HG03060 (cell line): ENCODE measurements at regions not wholly inside any gene's neighbourhood (a gene's known extent, or its start where the extent isn't known, plus 50 kb on each side); places are given as distances from the start of the nearest gene placed in this dataset.
"Not testable (repeated sequence)": the region's sequence is repeated elsewhere in the genome, so short reads cannot be mapped to it uniquely, and the experiment has no call there.

ENCODE experiments used
- ATAC-seq: cut with Tn5 transposase; IDR thresholded peaks from one replicate; pipeline ENCODE4 v1.9.1; 2021; ENCODE audit warnings: low read depth, moderate number of reproducible peaks; ENCODE audit not compliant: unreplicated experiment

DNA sequence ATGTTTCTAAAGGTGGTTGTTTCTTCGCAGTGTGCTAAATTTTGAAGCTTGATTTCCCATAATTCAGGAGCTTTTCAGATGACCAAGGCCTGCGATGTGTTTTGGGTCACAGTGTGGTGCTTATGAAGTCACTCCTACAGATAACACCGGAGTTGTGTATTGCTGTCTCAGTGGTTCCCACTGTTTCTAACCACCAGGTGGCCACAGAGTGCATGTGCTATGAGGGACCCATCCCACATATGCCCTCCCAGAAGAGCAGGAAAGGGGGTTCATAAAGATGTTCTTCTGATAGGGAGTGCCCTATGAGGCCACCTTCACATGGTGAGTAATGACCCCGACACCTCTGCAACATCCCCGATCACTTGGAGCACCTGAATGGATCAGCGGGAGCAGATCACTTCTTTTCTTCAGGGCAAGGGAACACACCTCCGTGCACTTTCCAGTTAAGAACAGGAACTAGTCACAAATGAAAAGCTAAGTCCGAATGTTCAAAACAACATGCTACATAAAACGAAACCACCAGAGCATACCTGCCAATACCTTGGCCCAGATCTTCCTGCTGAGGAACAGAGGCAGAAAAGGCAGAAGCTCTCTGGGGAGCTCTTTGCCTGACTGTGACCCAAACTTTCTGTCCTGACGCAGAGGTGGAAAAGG is 262.1 kb downstream of the FAM72C start:
- not testable (repeated sequence) for ATAC-seq

DNA sequence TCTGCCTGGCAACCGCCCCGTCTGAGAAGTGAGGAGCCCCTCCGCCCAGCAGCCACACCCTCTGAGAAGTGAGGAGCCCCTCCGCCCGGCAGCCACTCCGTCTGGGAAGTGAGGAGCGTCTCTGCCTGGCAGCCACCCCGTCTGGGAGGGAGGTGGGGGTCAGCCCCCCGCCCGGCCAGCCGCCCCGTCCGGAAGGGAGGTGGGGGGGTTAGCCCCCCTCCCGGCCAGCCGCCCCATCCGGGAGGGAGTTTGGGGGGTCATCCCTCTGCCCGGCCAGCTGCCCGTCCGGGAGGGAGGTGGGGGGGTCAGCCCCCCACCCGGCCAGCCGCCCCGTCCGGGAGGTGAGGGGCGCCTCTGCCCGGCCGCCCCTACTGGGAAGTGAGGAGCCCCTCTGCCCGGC is 269.0 kb downstream of the FAM72C start:
- not testable (repeated sequence) for ATAC-seq

DNA sequence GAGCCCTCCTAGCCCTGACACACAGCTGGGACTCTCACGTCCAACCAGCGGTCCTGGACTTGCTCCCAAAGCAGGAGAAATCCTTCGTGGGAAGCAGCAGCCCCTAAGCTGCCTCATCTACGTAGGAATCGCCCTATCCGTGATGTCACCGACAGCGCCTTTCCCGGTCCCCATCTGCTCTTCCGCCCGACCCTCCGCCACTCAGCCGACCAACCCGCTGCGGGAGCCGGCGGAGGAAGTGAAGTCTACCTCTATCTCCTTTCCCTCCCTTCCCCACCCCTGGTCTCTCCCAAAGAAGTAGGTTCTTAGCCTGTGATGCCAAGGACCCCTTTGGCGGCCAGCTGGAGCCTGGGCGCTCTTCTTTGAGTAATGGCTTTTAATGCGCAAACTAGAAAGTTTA is 272.1 kb downstream of the FAM72C start:
- ATAC-seq, result no peak

DNA sequence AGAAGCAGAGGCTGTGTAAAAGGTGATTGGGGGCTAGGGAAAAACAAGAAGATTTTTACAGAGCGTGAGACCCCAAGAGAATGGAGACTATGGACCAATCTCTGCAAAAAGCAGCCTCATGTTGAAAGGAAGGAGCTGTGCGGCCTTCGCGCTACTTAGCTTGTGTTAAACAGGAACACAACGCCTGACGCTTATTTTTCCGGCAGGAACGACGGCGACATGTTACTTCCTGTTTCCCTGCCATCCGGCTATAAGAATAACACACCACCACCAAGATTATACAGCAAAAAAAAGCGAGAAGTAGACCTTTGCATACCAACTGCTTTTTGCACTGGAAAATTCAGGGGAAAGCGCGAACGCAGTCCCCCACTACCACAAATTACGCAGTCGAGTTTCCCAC is 272.7 kb downstream of the FAM72C start:
- ATAC-seq, result no peak

DNA sequence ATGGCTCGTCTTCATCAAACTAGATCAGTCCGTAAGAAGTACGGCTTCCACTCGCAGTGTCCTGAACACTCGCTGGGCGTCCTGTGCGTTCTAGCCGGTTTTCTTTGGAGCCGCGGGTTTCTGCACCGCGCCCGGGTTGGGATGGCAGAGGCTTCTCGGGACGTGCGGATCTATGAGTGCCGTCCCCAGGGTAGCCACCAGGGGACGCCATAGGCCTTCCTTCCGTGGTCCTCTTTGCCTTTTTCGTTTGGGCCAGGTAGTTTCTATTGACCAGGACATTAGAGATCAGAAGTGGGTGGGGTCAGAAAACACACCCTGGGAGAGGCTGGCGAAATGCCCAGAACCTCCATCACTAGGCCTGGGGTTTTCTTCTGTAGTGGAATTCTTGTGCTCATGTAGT is 273.8 kb downstream of the FAM72C start:
- no peak for ATAC-seq

DNA sequence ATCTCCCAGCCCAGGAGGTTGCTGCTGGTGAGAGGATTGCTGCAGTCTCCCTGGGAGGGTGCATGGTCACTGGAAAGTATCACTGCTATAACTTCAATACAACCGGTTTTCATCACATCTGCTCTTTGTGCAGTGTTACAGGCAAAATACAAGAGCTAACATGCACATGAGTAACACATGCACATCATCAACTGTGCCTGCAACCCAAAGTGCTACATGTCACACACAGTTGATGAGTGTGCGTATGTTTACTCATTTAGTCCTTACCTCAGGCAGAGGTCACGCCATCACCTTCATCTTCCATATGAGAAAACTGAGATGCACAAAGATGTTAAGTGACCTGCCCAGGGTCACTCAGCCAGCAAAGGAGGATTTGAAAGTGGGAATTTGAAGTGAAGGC is 277.7 kb downstream of the FAM72C start:
- no peak for ATAC-seq

DNA sequence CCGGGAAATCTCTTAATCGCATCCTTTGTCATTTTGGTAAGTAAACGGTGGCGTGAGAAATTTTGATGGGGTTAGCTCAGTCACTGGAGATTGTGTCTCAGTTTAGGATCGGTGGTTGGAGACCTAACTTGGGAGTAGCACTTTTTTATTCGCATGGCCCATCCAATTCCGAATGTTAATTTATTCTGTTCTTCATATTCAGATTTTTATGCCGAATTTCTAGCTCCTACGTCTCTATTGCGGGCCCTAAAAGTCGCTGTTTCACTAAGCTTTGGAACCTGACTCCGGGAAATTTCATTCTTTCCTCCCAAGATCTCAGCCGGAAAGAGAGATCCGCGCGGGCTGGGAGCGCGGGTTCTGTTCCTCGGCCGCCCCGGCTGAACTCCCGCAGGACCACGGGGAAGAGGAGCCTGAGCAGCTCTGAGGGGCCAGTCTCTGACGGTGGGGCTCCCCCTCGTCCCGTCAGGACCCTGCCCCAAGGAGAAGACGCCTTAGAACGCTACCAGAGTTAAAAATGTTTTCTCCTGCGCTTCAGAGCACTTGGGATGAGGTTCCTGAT is 279.7 kb downstream of the FAM72C start:
- no peak for ATAC-seq

DNA sequence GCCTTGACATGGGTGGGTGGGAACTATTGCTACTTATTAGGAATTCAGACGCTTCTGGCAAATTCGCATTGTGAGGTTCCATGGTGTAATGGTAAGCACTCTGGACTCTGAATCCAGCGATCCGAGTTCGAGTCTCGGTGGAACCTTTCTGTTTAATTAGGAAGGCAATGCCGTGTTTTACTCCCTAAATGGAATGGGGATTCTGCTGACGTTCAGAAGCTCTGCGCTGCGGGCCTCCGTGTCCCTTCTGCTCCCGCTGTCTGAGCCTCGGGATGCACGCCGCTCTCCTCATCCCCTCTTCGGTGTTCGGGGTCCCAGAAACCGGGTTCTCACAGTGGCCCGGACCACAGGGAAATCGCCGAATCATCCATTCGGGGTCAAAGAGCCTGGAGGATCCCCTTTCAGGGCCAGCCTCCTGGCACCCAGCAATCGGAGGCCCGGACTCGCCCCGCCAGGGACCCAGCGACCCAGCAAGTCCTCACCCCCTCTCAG is 280.3 kb downstream of the FAM72C start:
- no peak for ATAC-seq

DNA sequence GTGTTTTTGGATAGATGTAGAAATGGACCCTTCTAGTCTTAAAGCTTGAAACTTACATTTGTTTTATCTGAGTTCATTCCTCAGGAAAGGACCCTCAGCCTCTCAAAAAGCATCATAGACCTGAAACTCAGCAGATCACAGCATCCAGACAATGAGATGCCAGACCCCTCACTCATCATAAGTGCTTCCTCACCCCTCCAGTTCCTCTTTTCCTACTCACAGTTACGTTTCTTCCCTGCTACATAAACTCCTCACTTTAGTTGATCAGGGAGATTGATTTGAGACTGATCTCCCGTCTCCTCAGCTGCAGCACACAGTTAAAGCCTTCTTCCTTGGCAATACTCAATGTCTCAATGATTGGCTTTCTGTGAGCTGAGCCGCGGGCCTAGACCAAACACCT is 282.0 kb downstream of the FAM72C start:
- ATAC-seq, result no peak

DNA sequence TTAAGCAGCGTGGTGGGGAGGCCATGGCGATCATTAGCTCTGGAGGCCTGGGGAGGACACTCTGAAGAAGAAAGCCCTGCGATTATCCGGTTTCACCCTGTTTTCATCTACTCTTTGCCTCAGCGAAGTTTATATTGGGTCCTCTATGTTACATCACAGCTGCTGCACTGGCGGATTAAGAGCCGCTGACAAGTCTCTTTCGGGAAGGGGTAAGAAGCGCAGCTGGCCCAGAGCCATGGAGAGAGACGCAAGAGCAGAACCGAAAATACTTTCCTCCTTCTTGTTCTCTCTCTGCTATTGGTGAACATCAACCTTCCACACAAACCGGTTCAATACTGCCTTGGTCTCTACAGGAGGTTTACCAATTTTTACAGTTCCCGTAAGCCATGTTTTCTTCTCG is 291.5 kb downstream of the FAM72C start:
- ATAC-seq, result no peak

DNA sequence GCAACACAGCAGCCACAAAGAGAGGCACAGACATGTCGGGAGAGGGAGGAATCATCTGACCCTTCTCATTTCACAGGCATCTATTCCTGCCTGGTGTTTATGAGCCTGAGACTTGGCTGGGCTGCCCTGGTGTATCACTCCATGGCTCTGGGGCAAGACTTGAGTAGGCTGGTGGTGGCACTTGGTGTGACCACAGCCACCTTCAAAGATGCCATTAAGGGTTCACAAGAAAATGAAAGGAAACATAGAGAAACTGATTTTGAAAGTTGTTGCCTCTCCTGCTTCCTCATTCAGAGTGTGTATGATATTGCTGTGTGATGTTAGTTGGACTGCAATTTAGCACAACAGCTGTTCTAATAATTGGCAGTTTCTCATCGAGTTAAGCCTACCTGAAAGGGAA is 298.8 kb downstream of the FAM72C start:
- no peak for ATAC-seq

DNA sequence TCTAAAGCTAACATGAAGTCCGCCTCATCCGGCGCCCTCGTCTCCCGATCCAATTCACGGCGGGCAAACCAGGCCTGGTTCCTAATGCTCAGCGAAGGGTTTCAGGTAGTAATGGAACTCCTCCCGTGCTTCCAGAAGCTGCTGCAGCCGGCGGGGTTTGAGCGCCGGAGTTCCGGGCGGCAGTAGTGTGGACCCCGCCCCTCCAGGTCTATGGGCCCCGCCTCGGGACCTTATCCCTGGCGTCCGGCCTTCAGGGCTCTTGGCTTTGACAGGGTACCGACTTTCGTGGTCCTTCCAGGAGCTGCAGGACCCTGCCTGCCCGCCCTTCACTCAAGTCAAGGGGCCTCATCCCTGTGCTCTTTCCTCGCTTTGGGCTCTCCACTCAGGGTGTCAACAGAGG is 304.1 kb downstream of the FAM72C start:
- no peak for ATAC-seq

DNA sequence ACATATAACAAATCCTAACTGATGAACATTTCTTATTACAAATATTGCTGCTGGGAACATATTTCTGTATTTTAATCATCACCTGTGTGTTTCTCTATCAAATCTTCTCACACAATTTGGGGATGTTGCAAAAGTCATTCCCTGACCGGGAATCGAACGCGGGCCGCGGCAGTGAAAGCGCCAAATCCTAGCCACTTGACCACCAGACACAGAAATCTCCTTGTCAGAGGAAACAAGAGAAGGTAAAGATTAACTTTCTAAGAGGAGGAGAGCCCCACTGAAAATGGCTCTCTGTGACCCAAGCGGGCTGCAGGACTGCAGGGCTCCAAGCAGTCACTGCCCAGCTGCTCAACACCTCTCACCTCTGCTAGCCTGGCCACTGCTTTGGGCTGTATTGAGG is 304.9 kb downstream of the FAM72C start:
- no peak for ATAC-seq

DNA sequence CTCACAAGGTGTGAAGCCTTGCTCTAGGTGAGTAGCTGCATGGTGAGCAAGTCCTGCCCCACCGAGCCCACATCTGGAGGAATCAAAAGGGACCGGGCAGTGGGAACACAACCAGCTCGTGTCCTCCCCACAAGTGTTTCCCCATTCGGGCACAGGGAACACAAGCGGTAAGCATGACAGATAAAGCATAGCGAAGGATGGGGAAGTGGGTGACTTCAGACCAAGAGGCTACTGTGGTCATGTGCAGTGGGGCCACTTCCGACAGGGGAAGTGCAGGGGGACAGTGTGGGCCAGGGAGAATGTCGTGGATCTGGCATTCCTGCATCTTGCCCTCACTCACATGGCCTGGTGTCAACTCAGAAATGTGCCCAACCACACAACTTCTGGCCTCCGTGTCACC is 306.2 kb downstream of the FAM72C start:
- ATAC-seq, result no peak

DNA sequence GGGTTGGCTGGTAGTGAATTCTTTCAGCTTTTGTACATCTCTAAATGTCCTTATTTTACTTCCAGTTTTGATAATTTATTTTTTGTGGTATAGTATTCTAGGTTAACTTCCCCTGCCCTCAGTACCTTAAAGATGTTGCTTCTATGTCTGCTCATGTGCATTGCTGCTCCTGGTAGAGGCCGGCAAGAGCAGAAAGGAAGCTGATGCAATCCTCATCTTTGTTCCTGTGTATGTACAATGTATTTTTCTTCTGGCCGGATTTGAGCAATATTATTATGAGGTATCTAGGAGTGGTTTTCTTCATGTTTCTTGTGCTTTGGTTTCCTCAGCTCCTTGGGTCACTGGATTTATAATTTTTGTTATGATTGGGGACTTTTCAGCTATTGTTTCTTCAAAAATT is 308.7 kb downstream of the FAM72C start:
- not testable (repeated sequence) for ATAC-seq

DNA sequence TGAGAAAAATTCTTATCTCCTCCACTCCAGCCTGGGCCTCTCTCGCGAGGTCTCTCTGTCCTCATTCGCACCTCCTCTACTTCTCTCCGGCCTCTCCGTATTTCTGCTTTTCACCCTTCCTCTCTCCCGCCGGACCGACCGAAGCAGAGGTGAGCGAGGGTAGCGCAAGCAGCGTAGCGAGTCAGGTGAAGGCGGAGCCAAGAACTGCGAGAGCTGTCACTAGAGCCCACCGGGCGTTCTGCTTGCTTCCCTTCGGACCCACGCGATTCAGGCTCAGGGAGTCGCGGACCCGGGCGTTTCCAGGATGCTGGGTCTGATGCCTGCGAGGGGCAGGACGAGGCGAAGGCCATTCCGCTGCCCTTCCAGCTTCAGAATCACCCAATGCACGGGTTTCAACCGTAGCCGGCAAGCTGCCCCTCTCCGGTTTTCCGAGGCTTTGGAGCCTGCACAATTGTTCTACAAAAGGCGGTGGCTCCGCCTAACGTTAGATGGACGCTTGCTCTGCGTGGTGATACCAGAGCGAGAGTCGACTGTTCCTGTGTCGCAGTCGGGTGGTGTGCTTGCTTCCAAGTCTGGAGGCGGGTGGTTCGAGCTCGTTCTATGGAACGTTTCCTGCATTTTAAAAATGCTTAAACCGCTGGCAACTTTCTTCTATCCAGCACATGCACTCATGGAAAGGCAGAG is 310.2 kb downstream of the FAM72C start:
- ATAC-seq, result no peak

DNA sequence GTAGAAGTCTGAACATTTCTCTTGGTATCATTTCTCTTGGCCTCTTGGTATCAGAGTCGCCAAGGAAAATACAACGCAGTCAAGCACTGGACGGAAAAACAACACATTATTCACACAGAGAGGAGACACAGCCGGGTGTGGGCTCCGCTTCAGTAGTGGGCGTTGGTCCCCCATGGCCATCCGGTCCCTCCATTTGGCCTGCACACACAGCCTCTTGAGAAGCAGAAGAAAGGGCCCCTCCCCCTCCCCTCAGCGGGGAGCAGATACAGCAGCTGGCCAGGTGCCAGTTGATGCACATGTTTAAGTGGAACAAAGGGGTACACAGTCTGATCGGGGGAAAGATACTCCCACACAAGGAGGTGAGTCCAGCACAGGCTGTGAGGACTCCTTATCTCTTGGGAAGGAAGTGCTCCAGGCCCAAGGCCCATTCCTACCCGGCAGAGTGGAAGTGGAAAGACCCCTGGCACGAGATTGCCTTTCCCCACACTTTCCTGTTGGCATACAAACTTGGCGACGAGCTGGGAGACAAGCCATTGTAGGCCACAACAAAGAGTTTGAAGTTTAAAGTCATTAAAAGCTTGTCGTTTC is 311.3 kb downstream of the FAM72C start:
- no peak for ATAC-seq

DNA sequence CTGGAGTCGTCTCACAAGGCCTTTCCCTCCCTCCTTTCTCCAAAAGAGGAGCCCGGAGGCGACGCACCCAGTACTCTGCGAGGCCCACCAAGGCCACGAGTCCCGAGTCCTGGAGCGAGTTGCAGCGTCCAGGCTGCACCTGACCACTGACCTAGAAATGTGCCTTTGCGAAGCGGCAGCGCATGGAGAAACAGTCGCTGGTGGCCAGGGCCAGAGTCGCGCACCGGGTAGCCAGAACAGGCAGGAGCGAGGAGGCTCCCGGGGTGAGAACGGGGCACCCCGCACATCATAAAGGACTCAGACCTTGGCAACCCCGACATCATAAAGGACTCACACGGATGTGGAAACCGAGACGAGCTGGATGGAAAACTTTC is 318.4 kb downstream of the FAM72C start:
- ATAC-seq, result no peak

DNA sequence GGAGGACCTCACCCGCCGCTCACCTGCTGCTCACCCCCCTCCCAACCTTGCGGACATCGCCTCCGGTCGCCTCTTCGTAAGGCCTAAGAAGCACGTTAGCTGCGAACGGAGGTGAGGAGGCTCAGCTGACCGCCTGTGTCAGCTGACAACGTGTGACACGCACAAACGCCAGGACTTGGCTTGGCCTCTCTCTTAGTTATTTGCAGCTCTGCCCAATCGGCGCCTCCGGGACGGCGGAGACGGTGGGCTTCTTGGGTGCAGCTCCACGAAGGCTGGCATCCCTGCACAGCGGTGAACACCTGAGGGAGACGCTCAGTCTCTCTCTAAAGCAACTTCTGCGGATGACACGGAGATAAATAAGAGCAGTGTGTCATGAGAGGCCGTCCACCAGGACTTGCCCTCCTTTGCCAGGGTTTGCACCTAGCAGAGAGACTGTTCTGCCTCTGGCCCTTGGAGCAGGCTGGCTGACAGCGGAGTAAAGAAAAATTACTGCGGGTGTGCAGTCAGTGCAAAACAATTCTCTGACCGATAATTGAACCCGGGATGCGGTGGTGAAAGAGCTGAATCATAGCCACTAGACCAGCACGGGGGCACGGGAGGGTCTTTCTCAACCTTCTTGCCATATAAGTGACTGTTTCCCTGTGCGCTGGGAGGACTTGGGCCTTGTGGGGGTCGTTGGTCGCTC is 318.9 kb downstream of the FAM72C start:
- no peak for ATAC-seq

DNA sequence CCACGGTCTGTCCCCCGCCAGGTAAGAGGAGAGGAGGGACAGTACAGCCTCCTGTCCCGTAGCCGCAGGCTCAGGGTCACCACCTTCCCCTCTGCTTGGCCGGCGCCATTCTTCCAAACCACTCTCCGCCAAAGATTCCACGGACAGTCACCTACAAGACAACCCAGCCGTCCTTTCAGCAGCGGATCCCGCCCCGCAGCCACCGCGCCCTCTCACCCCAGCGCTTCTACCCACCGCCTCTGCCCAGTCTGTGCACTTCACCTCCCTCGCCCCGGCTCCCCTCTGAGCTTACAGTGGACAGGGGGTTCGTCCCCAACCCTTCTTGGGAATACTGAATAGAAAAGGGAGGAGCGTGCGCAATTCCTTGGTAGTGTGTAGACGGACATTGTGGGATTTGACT is 319.6 kb downstream of the FAM72C start:
- no peak for ATAC-seq

DNA sequence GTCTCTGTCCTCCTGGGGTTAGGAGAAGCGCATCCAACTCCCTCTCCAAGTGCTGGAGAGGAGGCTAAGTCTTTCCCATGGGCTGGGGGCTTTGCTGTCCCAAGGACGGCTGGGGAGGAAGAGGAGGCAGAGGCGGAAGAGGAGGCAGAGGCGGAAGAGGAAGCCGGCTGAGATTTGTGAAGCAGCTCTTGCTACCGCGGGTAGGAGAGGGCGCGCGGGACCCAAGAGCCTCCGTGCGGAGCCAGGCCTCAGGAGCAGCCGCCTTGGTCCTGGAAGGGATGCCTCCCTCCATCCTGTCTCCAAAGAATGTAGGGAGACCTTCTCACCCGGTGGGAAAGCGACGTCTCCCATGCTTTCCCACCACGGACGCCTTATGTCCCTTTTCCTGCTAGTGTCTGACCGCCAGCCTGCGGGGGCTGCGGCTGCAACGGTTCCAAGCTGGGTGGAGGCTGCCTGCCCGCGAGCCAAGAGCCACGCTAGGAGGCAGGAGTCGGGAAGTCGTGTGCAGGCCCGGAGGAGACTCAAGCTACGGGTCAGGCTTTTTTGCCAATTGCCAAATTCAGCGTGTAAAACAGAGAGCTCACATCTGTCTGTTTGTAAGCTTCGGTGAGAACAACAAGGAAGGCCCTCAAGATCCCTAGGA is 320.3 kb downstream of the FAM72C start:
- ATAC-seq, result no peak
